ENCODE measurements at regions not wholly inside any gene's neighbourhood (a gene's known extent, or its start where the extent isn't known, plus 50 kb on each side); places are given as distances from the start of the nearest gene placed in this dataset.
"Not testable (repeated sequence)": the region's sequence is repeated elsewhere in the genome, so short reads cannot be mapped to it uniquely, and the experiment has no call there.

- no peaks in the 10 kb centered on the region for H3K9me3 ChIP-seq (ENCODE audit: control insufficient read depth in 2 of 2, insufficient read depth in 1 of 2, low read depth in 1 of 2, low read length in 1 of 2)
- H3K36me3 ChIP-seq (ENCODE audit: control insufficient read depth in 2 of 2, insufficient read depth in 2 of 2, low read length in 1 of 2): no peaks in the 10 kb centered on the region
- H3K27me3 ChIP-seq (ENCODE audit: control insufficient read depth in 1 of 2, insufficient read depth in 2 of 2, low read length in 2 of 2): no peaks in the 10 kb centered on the region
- no peak overlapping the region for H3K4me3 ChIP-seq (ENCODE audit: low read depth in 1 of 2, low read length in 2 of 2)
- H3K27ac ChIP-seq (ENCODE audit: low read depth in 2 of 2, low read length in 1 of 2): no peak overlapping the region
- no peaks in the 10 kb centered on the region for H3K4me1 ChIP-seq (ENCODE audit: control insufficient read depth in 2 of 2, insufficient read depth in 2 of 2, low read length in 1 of 2)
Observed at GRCh38 chr2:190742431-190742830, 93.5 kb downstream of the NAB1 start.

- Histone ChIP-seq H3K4me3 (ENCODE audit: low read depth in 1 of 2, low read length in 2 of 2) (no peak overlapping the region), H3K9me3 (ENCODE audit: control insufficient read depth in 2 of 2, insufficient read depth in 1 of 2, low read depth in 1 of 2, low read length in 1 of 2) (no peaks in the 10 kb centered on the region), H3K27me3 (ENCODE audit: control insufficient read depth in 1 of 2, insufficient read depth in 2 of 2, low read length in 2 of 2) (no peaks in the 10 kb centered on the region), H3K4me1 (ENCODE audit: control insufficient read depth in 2 of 2, insufficient read depth in 2 of 2, low read length in 1 of 2) (no peaks in the 10 kb centered on the region), H3K27ac (ENCODE audit: low read depth in 2 of 2, low read length in 1 of 2) (no peak overlapping the region), H3K36me3 (ENCODE audit: control insufficient read depth in 2 of 2, insufficient read depth in 2 of 2, low read length in 1 of 2) (no peaks in the 10 kb centered on the region)
- 50 to 65% methylated on average over 2 of the region's 2 CpGs for WGBS, 2 donors
Observed at GRCh38 chr2:190744041-190744440, 95.2 kb downstream of the NAB1 start.

- Histone ChIP-seq H3K4me1 (ENCODE audit: control insufficient read depth in 2 of 2, insufficient read depth in 2 of 2, low read length in 1 of 2) (no peaks in the 10 kb centered on the region), H3K9me3 (ENCODE audit: control insufficient read depth in 2 of 2, insufficient read depth in 1 of 2, low read depth in 1 of 2, low read length in 1 of 2) (no peaks in the 10 kb centered on the region), H3K27me3 (ENCODE audit: control insufficient read depth in 1 of 2, insufficient read depth in 2 of 2, low read length in 2 of 2) (no peaks in the 10 kb centered on the region), H3K4me3 (ENCODE audit: low read depth in 1 of 2, low read length in 2 of 2) (no peak overlapping the region), H3K36me3 (ENCODE audit: control insufficient read depth in 2 of 2, insufficient read depth in 2 of 2, low read length in 1 of 2) (no peaks in the 10 kb centered on the region), H3K27ac (ENCODE audit: low read depth in 2 of 2, low read length in 1 of 2) (no peak overlapping the region)
- WGBS, 2 donors: 53% methylated on average over 3 of the region's 3 CpGs
Observed at GRCh38 chr2:190746971-190747761, 98.3 kb downstream of the NAB1 start.

GRCh38 chr2:190748966-190749365 is 100.1 kb downstream of the NAB1 start:
- H3K4me1 ChIP-seq (ENCODE audit: control insufficient read depth in 2 of 2, insufficient read depth in 2 of 2, low read length in 1 of 2): no peaks in the 10 kb centered on the region
- no peaks in the 10 kb centered on the region for H3K27me3 ChIP-seq (ENCODE audit: control insufficient read depth in 1 of 2, insufficient read depth in 2 of 2, low read length in 2 of 2)
- H3K9me3 ChIP-seq (ENCODE audit: control insufficient read depth in 2 of 2, insufficient read depth in 1 of 2, low read depth in 1 of 2, low read length in 1 of 2): no peaks in the 10 kb centered on the region
- no peaks in the 10 kb centered on the region for H3K36me3 ChIP-seq (ENCODE audit: control insufficient read depth in 2 of 2, insufficient read depth in 2 of 2, low read length in 1 of 2)
- 94 to 99% methylated on average over 3 of the region's 3 CpGs for WGBS, 2 donors
- no peak overlapping the region for H3K4me3 ChIP-seq (ENCODE audit: low read depth in 1 of 2, low read length in 2 of 2)
- H3K27ac ChIP-seq (ENCODE audit: low read depth in 2 of 2, low read length in 1 of 2): no peak overlapping the region

- Histone ChIP-seq H3K9me3 (ENCODE audit: control insufficient read depth in 2 of 2, insufficient read depth in 1 of 2, low read depth in 1 of 2, low read length in 1 of 2) (no peaks in the 10 kb centered on the region), H3K27me3 (ENCODE audit: control insufficient read depth in 1 of 2, insufficient read depth in 2 of 2, low read length in 2 of 2) (no peaks in the 10 kb centered on the region), H3K4me1 (ENCODE audit: control insufficient read depth in 2 of 2, insufficient read depth in 2 of 2, low read length in 1 of 2) (no peaks in the 10 kb centered on the region), H3K4me3 (ENCODE audit: low read depth in 1 of 2, low read length in 2 of 2) (no peak overlapping the region), H3K27ac (ENCODE audit: low read depth in 2 of 2, low read length in 1 of 2) (no peak overlapping the region), H3K36me3 (ENCODE audit: control insufficient read depth in 2 of 2, insufficient read depth in 2 of 2, low read length in 1 of 2) (no peaks in the 10 kb centered on the region)
- WGBS, 2 donors: 79 to 84% methylated on average over 5 of the region's 5 CpGs
Observed at GRCh38 chr2:190755772-190756415, 107.0 kb downstream of the NAB1 start.

- Histone ChIP-seq H3K9me3 (ENCODE audit: control insufficient read depth in 2 of 2, insufficient read depth in 1 of 2, low read depth in 1 of 2, low read length in 1 of 2) (no peaks in the 10 kb centered on the region), H3K36me3 (ENCODE audit: control insufficient read depth in 2 of 2, insufficient read depth in 2 of 2, low read length in 1 of 2) (no peaks in the 10 kb centered on the region), H3K27ac (ENCODE audit: low read depth in 2 of 2, low read length in 1 of 2) (no peak overlapping the region), H3K27me3 (ENCODE audit: control insufficient read depth in 1 of 2, insufficient read depth in 2 of 2, low read length in 2 of 2) (no peaks in the 10 kb centered on the region), H3K4me3 (ENCODE audit: low read depth in 1 of 2, low read length in 2 of 2) (no peak overlapping the region), H3K4me1 (ENCODE audit: control insufficient read depth in 2 of 2, insufficient read depth in 2 of 2, low read length in 1 of 2) (no peaks in the 10 kb centered on the region)
- WGBS, 2 donors: 82% methylated on average over 8 of the region's 8 CpGs
Observed at GRCh38 chr2:190759749-190760213, 110.9 kb downstream of the NAB1 start.

GRCh38 chr2:190760353-190761150 is 111.7 kb downstream of the NAB1 start:
- H3K27me3 ChIP-seq (ENCODE audit: control insufficient read depth in 1 of 2, insufficient read depth in 2 of 2, low read length in 2 of 2); H3K4me1 ChIP-seq (ENCODE audit: control insufficient read depth in 2 of 2, insufficient read depth in 2 of 2, low read length in 1 of 2); H3K9me3 ChIP-seq (ENCODE audit: control insufficient read depth in 2 of 2, insufficient read depth in 1 of 2, low read depth in 1 of 2, low read length in 1 of 2); H3K4me3 ChIP-seq (ENCODE audit: low read depth in 1 of 2, low read length in 2 of 2); H3K36me3 ChIP-seq (ENCODE audit: control insufficient read depth in 2 of 2, insufficient read depth in 2 of 2, low read length in 1 of 2); H3K27ac ChIP-seq (ENCODE audit: low read depth in 2 of 2, low read length in 1 of 2): not testable (repeated sequence)
- WGBS, 2 donors: 65 to 83% methylated on average over 21 to 30 of the region's 30 CpGs

GRCh38 chr2:190761216-190761615 is 112.3 kb downstream of the NAB1 start:
- not testable (repeated sequence) for H3K4me3 ChIP-seq (ENCODE audit: low read depth in 1 of 2, low read length in 2 of 2); H3K27me3 ChIP-seq (ENCODE audit: control insufficient read depth in 1 of 2, insufficient read depth in 2 of 2, low read length in 2 of 2); H3K27ac ChIP-seq (ENCODE audit: low read depth in 2 of 2, low read length in 1 of 2); H3K9me3 ChIP-seq (ENCODE audit: control insufficient read depth in 2 of 2, insufficient read depth in 1 of 2, low read depth in 1 of 2, low read length in 1 of 2); H3K36me3 ChIP-seq (ENCODE audit: control insufficient read depth in 2 of 2, insufficient read depth in 2 of 2, low read length in 1 of 2); H3K4me1 ChIP-seq (ENCODE audit: control insufficient read depth in 2 of 2, insufficient read depth in 2 of 2, low read length in 1 of 2)
- 32 to 59% methylated on average over 8 to 26 of the region's 28 CpGs for WGBS, 2 donors

GRCh38 chr2:190762566-190762965 is 113.7 kb downstream of the NAB1 start:
- Histone ChIP-seq H3K27me3 (ENCODE audit: control insufficient read depth in 1 of 2, insufficient read depth in 2 of 2, low read length in 2 of 2) (no peaks in the 10 kb centered on the region), H3K27ac (ENCODE audit: low read depth in 2 of 2, low read length in 1 of 2) (no peak overlapping the region), H3K36me3 (ENCODE audit: control insufficient read depth in 2 of 2, insufficient read depth in 2 of 2, low read length in 1 of 2) (no peaks in the 10 kb centered on the region), H3K4me1 (ENCODE audit: control insufficient read depth in 2 of 2, insufficient read depth in 2 of 2, low read length in 1 of 2) (peaks cover 0 to 2% of the 10 kb centered on the region in 2 donors), H3K9me3 (ENCODE audit: control insufficient read depth in 2 of 2, insufficient read depth in 1 of 2, low read depth in 1 of 2, low read length in 1 of 2) (no peaks in the 10 kb centered on the region), H3K4me3 (ENCODE audit: low read depth in 1 of 2, low read length in 2 of 2) (no peak overlapping the region)
- WGBS, 2 donors: 88 to 92% methylated on average over 1 of the region's 1 CpG

Data from esophagus (tissue), 2 donors.